Neural progenitor cell (in vitro differentiated cells): ENCODE measurements at regions not wholly inside any gene's neighbourhood (a gene's known extent, or its start where the extent isn't known, plus 50 kb on each side); places are given as distances from the start of the nearest gene placed in this dataset.

Experiments
- DNase-seq: peaks from one replicate; pipeline ENCODE4 v3.0.0-alpha.2; 2016; ENCODE audit warnings: low spot score
- H2AFZ ChIP-seq: fragments of 200-600 bp; sonication (generic); replicated peaks from 2 replicates; pipeline ENCODE4 v1.6.1; 2016; ENCODE audit warnings: antibody characterized with exemption
- H3F3A ChIP-seq: fragments of 200-600 bp; sonication (generic); 2 replicates; pipeline ENCODE4 v1.6.1; 2016; ENCODE audit warnings: antibody characterized with exemption, low read depth
- H3K27ac ChIP-seq: fragments of 200-600 bp; sonication (generic); 2 replicates; pipeline ENCODE4 v1.5.1; 2016; ENCODE audit warnings: mild to moderate bottlenecking
- H3K27me3 ChIP-seq: fragments of 200-600 bp; sonication (generic); 2 replicates; pipeline ENCODE4 v1.6.1; 2016; ENCODE audit warnings: mild to moderate bottlenecking, moderate library complexity
- H3K36me3 ChIP-seq: fragments of 200-600 bp; sonication (generic); 2 replicates; pipeline ENCODE4 v1.5.1; 2016
- H3K4me1 ChIP-seq: fragments of 200-600 bp; sonication (generic); 2 replicates; pipeline ENCODE4 v1.6.1; 2016; ENCODE audit warnings: mixed run types
- H3K4me2 ChIP-seq: fragments of 200-600 bp; sonication (generic); 2 replicates; pipeline ENCODE4 v1.6.1; 2016
- H3K4me3 ChIP-seq: fragments of 200-600 bp; sonication (generic); 2 replicates; pipeline ENCODE4 v1.5.1; 2016
- H3K79me2 ChIP-seq: fragments of 200-600 bp; sonication (generic); 2 replicates; pipeline ENCODE4 v1.6.1; 2016; ENCODE audit warnings: low read depth
- H3K9ac ChIP-seq: fragments of 200-600 bp; sonication (generic); 2 replicates; pipeline ENCODE4 v1.6.1; 2016
- H3K9me3 ChIP-seq: fragments of 200-600 bp; sonication (generic); 2 replicates; pipeline ENCODE4 v1.5.1; 2016; ENCODE audit warnings: low read depth
- H4K20me1 ChIP-seq: fragments of 200-600 bp; sonication (generic); 2 replicates; pipeline ENCODE4 v1.6.1; 2016; ENCODE audit warnings: low read depth
- H3K27ac Mint-ChIP-seq: 3 replicates; pipeline ENCODE4 v1.8.0; 2021; ENCODE audit warnings: mixed read lengths
- H3K27me3 Mint-ChIP-seq: 2 replicates; pipeline ENCODE4 v1.8.0; 2022; ENCODE audit warnings: low read depth, mild to moderate bottlenecking, inconsistent platforms, moderate library complexity, mixed read lengths; ENCODE audit not compliant: insufficient read depth
- H3K36me3 Mint-ChIP-seq: 3 replicates; pipeline ENCODE4 v1.8.0; 2021; ENCODE audit warnings: mixed read lengths
- H3K4me1 Mint-ChIP-seq: 3 replicates; pipeline ENCODE4 v1.8.0; 2021; ENCODE audit warnings: mixed read lengths
- H3K4me3 Mint-ChIP-seq: 3 replicates; pipeline ENCODE4 v1.8.0; 2021; ENCODE audit warnings: mild to moderate bottlenecking, moderate library complexity, mixed read lengths
- H3K9me3 Mint-ChIP-seq: 3 replicates; pipeline ENCODE4 v1.8.0; 2020; ENCODE audit warnings: mixed read lengths
- CTCF ChIP-seq: fragments of 200-600 bp; sonication (generic); IDR thresholded peaks from 2 replicates; pipeline ENCODE4 v1.5.1; 2017; ENCODE audit warnings: antibody characterized with exemption, mild to moderate bottlenecking
- EZH2 ChIP-seq: fragments of 200-600 bp; sonication (generic); IDR thresholded peaks from 2 replicates; pipeline ENCODE4 v1.6.1; 2017; ENCODE audit warnings: antibody characterized with exemption, mild to moderate bottlenecking, moderate library complexity
- EZH2phosphoT487 ChIP-seq: fragments of 200-600 bp; sonication (generic); IDR thresholded peaks from 2 replicates; pipeline ENCODE4 v1.6.1; 2017; ENCODE audit warnings: antibody characterized with exemption

GRCh38 chr6:11364971-11365397, 132.5 kb upstream of the NEDD9 start:
- Histone ChIP-seq H3K9me3 (no peaks in the 10 kb centered on the region), H3F3A (peaks cover 18% of the 10 kb centered on the region), H3K36me3 (no peaks in the 10 kb centered on the region), H3K4me1 (peaks cover 23% of the 10 kb centered on the region), H3K27me3 (no peaks in the 10 kb centered on the region), H2AFZ (no peak overlapping the region), H4K20me1 (no peaks in the 10 kb centered on the region), H3K4me2 (no peak overlapping the region), H3K79me2 (no peaks in the 10 kb centered on the region), H3K27ac (no peak overlapping the region), H3K9ac (no peak overlapping the region), H3K4me3 (no peak overlapping the region)
- TF ChIP-seq EZH2 (no peak), EZH2phosphoT487 (no peak), CTCF (no peak)
- Mint-ChIP-seq H3K4me3 (no peak overlapping the region), H3K9me3 (peaks cover 2% of the 10 kb centered on the region), H3K27me3 (no peaks in the 10 kb centered on the region), H3K27ac (no peak overlapping the region), H3K36me3 (no peaks in the 10 kb centered on the region), H3K4me1 (peaks cover 18% of the 10 kb centered on the region)
- no peak for DNase-seq

GRCh38 chr6:11363881-11364576, 131.6 kb upstream of the NEDD9 start:
- Mint-ChIP-seq H3K27ac (no peak overlapping the region), H3K27me3 (no peaks in the 10 kb centered on the region), H3K4me1 (peaks cover 18% of the 10 kb centered on the region), H3K4me3 (no peak overlapping the region), H3K9me3 (peaks cover 4% of the 10 kb centered on the region), H3K36me3 (no peaks in the 10 kb centered on the region)
- TF ChIP-seq EZH2 (no peak), EZH2phosphoT487 (no peak), CTCF (no peak)
- Histone ChIP-seq H3K36me3 (no peaks in the 10 kb centered on the region), H3K9me3 (no peaks in the 10 kb centered on the region), H3K79me2 (no peaks in the 10 kb centered on the region), H3K27me3 (no peaks in the 10 kb centered on the region), H3K9ac (no peak overlapping the region), H3K4me2 (no peak overlapping the region), H3K4me3 (no peak overlapping the region), H4K20me1 (no peaks in the 10 kb centered on the region), H2AFZ (no peak overlapping the region), H3K4me1 (peaks cover 23% of the 10 kb centered on the region), H3F3A (peaks cover 18% of the 10 kb centered on the region), H3K27ac (no peak overlapping the region)
- no peak for DNase-seq

GRCh38 chr6:11362564-11362963, 130.1 kb upstream of the NEDD9 start:
- peaks cover 14% of the 10 kb centered on the region for H3K4me1 ChIP-seq
- Mint-ChIP-seq H3K36me3 (no peaks in the 10 kb centered on the region), H3K27ac (no peak overlapping the region), H3K27me3 (peaks cover 3% of the 10 kb centered on the region), H3K4me3 (no peak overlapping the region), H3K4me1 (peaks cover 16% of the 10 kb centered on the region), H3K9me3 (peaks cover 4% of the 10 kb centered on the region)
- no peaks in the 10 kb centered on the region for H3K9me3 ChIP-seq
- no peaks in the 10 kb centered on the region for H3K36me3 ChIP-seq
- no peak for TF ChIP-seq EZH2phosphoT487
- no peak for TF ChIP-seq CTCF
- no peak for TF ChIP-seq EZH2
- no peaks in the 10 kb centered on the region for H3K79me2 ChIP-seq
- H3K9ac ChIP-seq: no peak overlapping the region
- no peak overlapping the region for H3K4me2 ChIP-seq
- H3K4me3 ChIP-seq: no peak overlapping the region
- no peaks in the 10 kb centered on the region for H4K20me1 ChIP-seq
- DNase-seq: no peak
- no peaks in the 10 kb centered on the region for H3K27me3 ChIP-seq
- no peak overlapping the region for H2AFZ ChIP-seq
- no peak overlapping the region for H3K27ac ChIP-seq
- H3F3A ChIP-seq: peaks cover 10% of the 10 kb centered on the region
